ENCODE measurements at regions not wholly inside any gene's neighbourhood (a gene's known extent, or its start where the extent isn't known, plus 50 kb on each side); places are given as distances from the start of the nearest gene placed in this dataset.

DNA sequence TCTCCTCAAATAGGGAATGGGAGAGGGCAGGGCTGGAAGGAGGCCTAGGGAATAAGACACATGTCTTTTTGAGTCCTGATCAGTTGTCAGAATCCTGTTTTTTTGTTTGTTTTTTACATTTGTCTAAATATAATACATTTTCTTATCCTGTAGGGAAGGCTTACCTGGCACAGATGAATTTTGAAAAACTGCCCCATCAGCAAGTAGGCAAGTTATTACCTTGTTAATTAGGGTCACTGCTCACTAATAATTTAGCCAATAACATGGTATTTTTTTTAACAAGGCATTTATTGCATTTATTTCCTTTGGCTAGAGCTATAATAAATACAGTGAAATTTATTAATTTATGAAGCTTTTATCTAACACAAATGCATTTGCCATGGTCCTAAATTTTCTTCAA, 423.2 kb upstream of the ONECUT1 start:
- Mint-ChIP-seq H3K27me3 (ENCODE audit: low read depth) (peaks cover 3% of the 10 kb centered on the region), H3K9me3 (ENCODE audit: low read depth) (no peaks in the 10 kb centered on the region), H3K36me3 (ENCODE audit: low read depth) (no peaks in the 10 kb centered on the region), H3K4me3 (ENCODE audit: unreplicated experiment) (no peak overlapping the region), H3K4me1 (ENCODE audit: low read depth) (no peaks in the 10 kb centered on the region), H3K27ac (ENCODE audit: unreplicated experiment) (no peak overlapping the region)
- no peak for DNase-seq (ENCODE audit: low spot score)
- TF ChIP-seq, protein P1, sequence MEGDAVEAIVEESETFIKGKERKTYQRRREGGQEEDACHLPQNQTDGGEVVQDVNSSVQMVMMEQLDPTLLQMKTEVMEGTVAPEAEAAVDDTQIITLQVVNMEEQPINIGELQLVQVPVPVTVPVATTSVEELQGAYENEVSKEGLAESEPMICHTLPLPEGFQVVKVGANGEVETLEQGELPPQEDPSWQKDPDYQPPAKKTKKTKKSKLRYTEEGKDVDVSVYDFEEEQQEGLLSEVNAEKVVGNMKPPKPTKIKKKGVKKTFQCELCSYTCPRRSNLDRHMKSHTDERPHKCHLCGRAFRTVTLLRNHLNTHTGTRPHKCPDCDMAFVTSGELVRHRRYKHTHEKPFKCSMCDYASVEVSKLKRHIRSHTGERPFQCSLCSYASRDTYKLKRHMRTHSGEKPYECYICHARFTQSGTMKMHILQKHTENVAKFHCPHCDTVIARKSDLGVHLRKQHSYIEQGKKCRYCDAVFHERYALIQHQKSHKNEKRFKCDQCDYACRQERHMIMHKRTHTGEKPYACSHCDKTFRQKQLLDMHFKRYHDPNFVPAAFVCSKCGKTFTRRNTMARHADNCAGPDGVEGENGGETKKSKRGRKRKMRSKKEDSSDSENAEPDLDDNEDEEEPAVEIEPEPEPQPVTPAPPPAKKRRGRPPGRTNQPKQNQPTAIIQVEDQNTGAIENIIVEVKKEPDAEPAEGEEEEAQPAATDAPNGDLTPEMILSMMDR (IDR thresholded peaks at IDR 0.05): no peak

- no peak for DNase-seq (ENCODE audit: low spot score)
- TF ChIP-seq, protein P1 (IDR thresholded peaks at IDR 0.05): no peak
- Mint-ChIP-seq H3K4me3 (ENCODE audit: unreplicated experiment) (no peak overlapping the region), H3K9me3 (ENCODE audit: low read depth) (no peaks in the 10 kb centered on the region), H3K4me1 (ENCODE audit: low read depth) (no peaks in the 10 kb centered on the region), H3K27me3 (ENCODE audit: low read depth) (peaks cover 3% of the 10 kb centered on the region), H3K27ac (ENCODE audit: unreplicated experiment) (no peak overlapping the region), H3K36me3 (ENCODE audit: low read depth) (no peaks in the 10 kb centered on the region)
Measured at GRCh38 chr15:53212785-53213184, 422.6 kb upstream of the ONECUT1 start.

DNA sequence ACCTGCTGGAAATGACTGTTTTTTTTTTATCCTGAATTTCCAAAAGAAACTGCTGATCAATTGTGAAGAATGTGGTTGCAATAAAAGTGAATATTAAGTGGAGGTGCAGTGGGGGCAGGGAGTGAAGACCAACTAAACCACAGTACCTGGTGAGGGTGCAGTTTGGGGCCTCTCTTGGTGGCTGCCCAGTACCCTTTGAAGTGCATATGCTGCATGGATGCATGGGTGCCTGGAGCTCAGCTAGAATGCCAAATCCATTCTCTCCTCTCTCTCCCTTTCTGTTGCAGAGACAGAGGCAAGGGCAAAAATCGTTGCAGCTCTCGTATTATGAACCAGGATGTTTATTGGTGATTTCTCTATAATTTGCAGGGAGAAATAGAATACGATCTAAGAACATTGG, 420.5 kb upstream of the ONECUT1 start:
- H3K9me3 Mint-ChIP-seq (ENCODE audit: low read depth): no peaks in the 10 kb centered on the region
- no peak for DNase-seq (ENCODE audit: low spot score)
- H3K36me3 Mint-ChIP-seq (ENCODE audit: low read depth): no peaks in the 10 kb centered on the region
- no peak overlapping the region for H3K27ac Mint-ChIP-seq (ENCODE audit: unreplicated experiment)
- no peaks in the 10 kb centered on the region for H3K4me1 Mint-ChIP-seq (ENCODE audit: low read depth)
- H3K27me3 Mint-ChIP-seq (ENCODE audit: low read depth): peaks cover 3% of the 10 kb centered on the region
- TF ChIP-seq, protein P1 (IDR thresholded peaks at IDR 0.05): no peak
- no peak overlapping the region for H3K4me3 Mint-ChIP-seq (ENCODE audit: unreplicated experiment)

DNA sequence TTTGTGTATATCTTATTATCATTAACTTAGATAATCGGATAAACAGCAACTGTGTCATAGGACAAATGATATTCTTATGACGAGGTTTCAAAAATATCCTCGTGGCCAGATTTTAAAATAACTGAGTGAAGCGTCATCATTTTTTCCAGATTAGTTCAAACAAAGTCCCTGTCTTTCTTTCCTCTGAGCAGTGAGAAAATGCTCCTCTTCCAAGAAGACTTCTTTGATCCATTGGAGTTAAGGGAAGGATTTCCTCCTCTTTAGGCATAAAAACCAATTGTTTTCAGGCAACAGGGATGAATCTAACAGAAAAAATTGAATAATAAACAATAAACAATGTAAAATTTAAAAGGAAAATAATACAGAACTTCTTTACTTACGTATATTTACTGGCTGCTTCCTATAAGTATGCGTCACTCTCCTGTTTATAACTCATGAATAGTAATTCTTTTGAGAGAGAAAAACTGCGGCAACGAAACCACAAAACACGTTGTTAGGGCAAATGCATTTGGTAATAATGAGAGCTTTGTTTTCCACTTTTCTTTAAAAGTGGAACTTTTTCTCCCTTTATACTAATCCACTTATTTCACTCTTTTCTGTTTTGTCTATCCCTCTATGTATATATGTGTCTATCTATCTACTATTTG, 419.4 kb upstream of the ONECUT1 start:
- no peaks in the 10 kb centered on the region for H3K4me1 Mint-ChIP-seq (ENCODE audit: low read depth)
- H3K36me3 Mint-ChIP-seq (ENCODE audit: low read depth): no peaks in the 10 kb centered on the region
- no peak overlapping the region for H3K27ac Mint-ChIP-seq (ENCODE audit: unreplicated experiment)
- H3K4me3 Mint-ChIP-seq (ENCODE audit: unreplicated experiment): no peak overlapping the region
- H3K9me3 Mint-ChIP-seq (ENCODE audit: low read depth): no peaks in the 10 kb centered on the region
- TF ChIP-seq, protein P1 (IDR thresholded peaks at IDR 0.05): no peak
- no peak for DNase-seq (ENCODE audit: low spot score)
- H3K27me3 Mint-ChIP-seq (ENCODE audit: low read depth): peaks cover 3% of the 10 kb centered on the region

- H3K27ac Mint-ChIP-seq (ENCODE audit: unreplicated experiment): no peak overlapping the region
- H3K27me3 Mint-ChIP-seq (ENCODE audit: low read depth): peaks cover 3% of the 10 kb centered on the region
- H3K4me1 Mint-ChIP-seq (ENCODE audit: low read depth): no peaks in the 10 kb centered on the region
- no peaks in the 10 kb centered on the region for H3K9me3 Mint-ChIP-seq (ENCODE audit: low read depth)
- no peak overlapping the region for H3K4me3 Mint-ChIP-seq (ENCODE audit: unreplicated experiment)
- no peak for DNase-seq (ENCODE audit: low spot score)
- no peaks in the 10 kb centered on the region for H3K36me3 Mint-ChIP-seq (ENCODE audit: low read depth)
- TF ChIP-seq, protein P1 (IDR thresholded peaks at IDR 0.05): no peak
Measured at GRCh38 chr15:53208751-53209150, 418.6 kb upstream of the ONECUT1 start.
